ELF-1 (cell line): ENCODE measurements at regions not wholly inside any gene's neighbourhood (a gene's known extent, or its start where the extent isn't known, plus 50 kb on each side); places are given as distances from the start of the nearest gene placed in this dataset.
"Not testable (repeated sequence)": the region's sequence is repeated elsewhere in the genome, so short reads cannot be mapped to it uniquely, and the experiment has no call there.

ENCODE experiments used
- DNase-seq: peaks from one replicate; pipeline ENCODE4 v3.0.0-alpha.2; 2016; ENCODE audit warnings: low read depth, low spot score

- no peak for DNase-seq
Observed at GRCh38 chr2:194819367-194819766, 837.7 kb upstream of the SLC39A10 start.

GRCh38 chr2:194815475-194815874 lies 841.6 kb upstream of the SLC39A10 start:
- DNase-seq, result no peak

- no peak for DNase-seq
Observed at GRCh38 chr2:194802589-194802988, 854.4 kb upstream of the SLC39A10 start.

- not testable (repeated sequence) for DNase-seq
Observed at GRCh38 chr2:194787071-194787470, 870.0 kb upstream of the SLC39A10 start.

GRCh38 chr2:194771394-194771793 lies 885.6 kb upstream of the SLC39A10 start:
- not testable (repeated sequence) for DNase-seq

- no peak for DNase-seq
Observed at GRCh38 chr2:194769030-194769429, 888.0 kb upstream of the SLC39A10 start.

- no peak for DNase-seq
Observed at GRCh38 chr2:194765723-194766122, 891.3 kb upstream of the SLC39A10 start.

GRCh38 chr2:194750926-194751325 lies 906.1 kb upstream of the SLC39A10 start:
- no peak for DNase-seq

- no peak for DNase-seq
Observed at GRCh38 chr2:194745557-194746146, 911.4 kb upstream of the SLC39A10 start.

GRCh38 chr2:194742706-194743105 lies 914.3 kb upstream of the SLC39A10 start:
- DNase-seq, result no peak

- no peak for DNase-seq
Observed at GRCh38 chr2:194739217-194739616, 917.8 kb upstream of the SLC39A10 start.

- DNase-seq, result no peak
Observed at GRCh38 chr2:194735837-194736542, 921.0 kb upstream of the SLC39A10 start.

- no peak for DNase-seq
Observed at GRCh38 chr2:194730266-194730665, 926.8 kb upstream of the SLC39A10 start.

GRCh38 chr2:194725169-194725568 lies 931.9 kb upstream of the SLC39A10 start:
- no peak for DNase-seq

GRCh38 chr2:194723446-194723845 lies 933.6 kb upstream of the SLC39A10 start:
- DNase-seq, result no peak

GRCh38 chr2:194721227-194721626 lies 935.8 kb upstream of the SLC39A10 start:
- no peak for DNase-seq

- DNase-seq, result no peak
Observed at GRCh38 chr2:194720462-194720861, 936.6 kb upstream of the SLC39A10 start.

- DNase-seq, result no peak
Observed at GRCh38 chr2:194718881-194719280, 938.1 kb upstream of the SLC39A10 start.

GRCh38 chr2:194714541-194714940 lies 942.5 kb upstream of the SLC39A10 start:
- DNase-seq, result no peak

GRCh38 chr2:194709840-194710239 lies 947.2 kb upstream of the SLC39A10 start:
- no peak for DNase-seq

GRCh38 chr2:194706179-194706578 lies 950.8 kb upstream of the SLC39A10 start:
- DNase-seq, result no peak

- no peak for DNase-seq
Observed at GRCh38 chr2:194705398-194705797, 951.6 kb upstream of the SLC39A10 start.

- no peak for DNase-seq
Observed at GRCh38 chr2:194700726-194701125, 956.3 kb upstream of the SLC39A10 start.
